ENCODE measurements at regions not wholly inside any gene's neighbourhood (a gene's known extent, or its start where the extent isn't known, plus 50 kb on each side); places are given as distances from the start of the nearest gene placed in this dataset.

GRCh38 chr2:217060951-217061547, 201.2 kb upstream of the TNP1 start:
- no peak for DNase-seq
- H3K4me1 Mint-ChIP-seq: peaks cover 40% of the 10 kb centered on the region
- no peaks in the 10 kb centered on the region for H3K27me3 Mint-ChIP-seq (ENCODE audit: low read depth, poor library complexity)
- peaks cover under 1% of the 10 kb centered on the region for H3K9me3 Mint-ChIP-seq
- H3K36me3 Mint-ChIP-seq (ENCODE audit: low read depth): no peaks in the 10 kb centered on the region
- H3K4me3 Mint-ChIP-seq: no peak overlapping the region
- no peak for TF ChIP-seq CTCF (IDR thresholded peaks at IDR 0.05)
- H3K27ac Mint-ChIP-seq: no peak overlapping the region

- Mint-ChIP-seq H3K36me3 (ENCODE audit: low read depth) (no peaks in the 10 kb centered on the region), H3K4me1 (peaks cover 35% of the 10 kb centered on the region)
- no peak for DNase-seq
Measured at GRCh38 chr2:217060516-217060915, 200.7 kb upstream of the TNP1 start.

GRCh38 chr2:217058791-217059755, 199.2 kb upstream of the TNP1 start:
- Mint-ChIP-seq H3K4me1 (peaks cover 35% of the 10 kb centered on the region), H3K27me3 (ENCODE audit: low read depth, poor library complexity) (no peaks in the 10 kb centered on the region), H3K36me3 (ENCODE audit: low read depth) (no peaks in the 10 kb centered on the region), H3K27ac (no peak overlapping the region), H3K9me3 (no peaks in the 10 kb centered on the region), H3K4me3 (no peak overlapping the region)
- no peak for DNase-seq
- no peak for TF ChIP-seq CTCF (IDR thresholded peaks at IDR 0.05)

More at GRCh38 chr2:217060516-217060915, 200.7 kb upstream of the TNP1 start:
- TF ChIP-seq CTCF (IDR thresholded peaks at IDR 0.05): no peak
- Mint-ChIP-seq H3K4me3 (no peak overlapping the region), H3K27me3 (ENCODE audit: low read depth, poor library complexity) (no peaks in the 10 kb centered on the region), H3K9me3 (no peaks in the 10 kb centered on the region), H3K27ac (no peak overlapping the region)

GRCh38 chr2:217057773-217058172, 197.9 kb upstream of the TNP1 start:
- TF ChIP-seq CTCF (IDR thresholded peaks at IDR 0.05): no peak
- H3K27ac Mint-ChIP-seq: no peak overlapping the region
- H3K4me1 Mint-ChIP-seq: peaks cover 35% of the 10 kb centered on the region
- peaks cover 1% of the 10 kb centered on the region for H3K27me3 Mint-ChIP-seq (ENCODE audit: low read depth, poor library complexity)
- no peaks in the 10 kb centered on the region for H3K36me3 Mint-ChIP-seq (ENCODE audit: low read depth)
- H3K4me3 Mint-ChIP-seq: no peak overlapping the region
- no peak for DNase-seq
- H3K9me3 Mint-ChIP-seq: no peaks in the 10 kb centered on the region

- Mint-ChIP-seq H3K27me3 (ENCODE audit: low read depth, poor library complexity) (peaks cover 4% of the 10 kb centered on the region), H3K4me1 (peaks cover 46% of the 10 kb centered on the region), H3K36me3 (ENCODE audit: low read depth) (no peaks in the 10 kb centered on the region), H3K9me3 (no peaks in the 10 kb centered on the region), H3K27ac (no peak overlapping the region), H3K4me3 (no peak overlapping the region)
- no peak for TF ChIP-seq CTCF (IDR thresholded peaks at IDR 0.05)
- DNase-seq: no peak
Measured at GRCh38 chr2:217055624-217056023, 195.8 kb upstream of the TNP1 start.

Data from nephron progenitor cell (in vitro differentiated cells).